ENCODE measurements at regions not wholly inside any gene's neighbourhood (a gene's known extent, or its start where the extent isn't known, plus 50 kb on each side); places are given as distances from the start of the nearest gene placed in this dataset.

GRCh38 chr6:50961611-50962010, 142.9 kb downstream of the TFAP2B start:
- no peak for TF ChIP-seq CTCF (IDR thresholded peaks at IDR 0.05)
- TF ChIP-seq EP300 (IDR thresholded peaks at IDR 0.05), result no peak
- TF ChIP-seq POLR2A (IDR thresholded peaks at IDR 0.05), result no peak

Measured in stomach (tissue), 4 donors.